HCT116 (cell line): ENCODE measurements at regions not wholly inside any gene's neighbourhood (a gene's known extent, or its start where the extent isn't known, plus 50 kb on each side); places are given as distances from the start of the nearest gene placed in this dataset.

Source experiments
- ATF3 ChIP-seq: IDR thresholded peaks from 2 replicates; pipeline ENCODE4 v1.6.1; 2012
- CEBPB ChIP-seq: IDR thresholded peaks from 2 replicates; pipeline ENCODE4 v1.6.1; 2012; ENCODE audit warnings: low read depth
- CTCF ChIP-seq, 3 experiments: fragments of 200-600 bp in 1 of 3; sonication (generic) in 1 of 3; IDR thresholded peaks in 2 of 3; conservative IDR thresholded peaks in 1 of 3; 2 replicates each; pipeline ENCODE4 v1.5.1; 2012 to 2017; ENCODE audit warnings: low read depth in 2 of 3, low read length in 2 of 3, antibody characterized with exemption in 1 of 3, borderline replicate concordance in 1 of 3, control low read depth in 1 of 3, mild to moderate bottlenecking in 1 of 3, mixed read lengths in 1 of 3, mixed run types in 1 of 3, moderate library complexity in 1 of 3; ENCODE audit not compliant: insufficient read depth in 1 of 3
- EGR1 ChIP-seq: IDR thresholded peaks from 2 replicates; pipeline ENCODE4 v1.6.1; 2012; ENCODE audit warnings: low read depth
- EZH2 ChIP-seq: fragments of 200-600 bp; sonication (generic); IDR thresholded peaks from 2 replicates; pipeline ENCODE4 v1.6.1; 2017; ENCODE audit warnings: antibody characterized with exemption, mixed run types
- POLR2A ChIP-seq: IDR thresholded peaks from 2 replicates; pipeline ENCODE4 v1.7.0; 2011; ENCODE audit warnings: borderline replicate concordance; ENCODE audit not compliant: insufficient read depth, insufficient read length; ENCODE audit errors: extremely low read depth
- POLR2AphosphoS5 ChIP-seq: IDR thresholded peaks from 2 replicates; pipeline ENCODE4 v1.6.1; 2011; ENCODE audit warnings: mild to moderate bottlenecking, low read depth, low read length, moderate library complexity
- SRF ChIP-seq: IDR thresholded peaks from 2 replicates; pipeline ENCODE4 v1.6.1; 2012; ENCODE audit warnings: low read depth
- ZFX ChIP-seq: fragments of 450-650 bp; IDR thresholded peaks from 2 replicates; pipeline ENCODE4 v1.6.1; 2017
- ZNF274 ChIP-seq: fragments of 200-500 bp; sonication (Bioruptor generic); IDR thresholded peaks from 2 replicates; pipeline ENCODE4 v1.6.1; 2014; ENCODE audit warnings: mild to moderate bottlenecking, low read depth, low read length, inconsistent platforms
- TF ChIP-seq, protein P1 (sequence below): IDR thresholded peaks from 2 replicates; pipeline ENCODE4 v1.6.1; 2012

DNA sequence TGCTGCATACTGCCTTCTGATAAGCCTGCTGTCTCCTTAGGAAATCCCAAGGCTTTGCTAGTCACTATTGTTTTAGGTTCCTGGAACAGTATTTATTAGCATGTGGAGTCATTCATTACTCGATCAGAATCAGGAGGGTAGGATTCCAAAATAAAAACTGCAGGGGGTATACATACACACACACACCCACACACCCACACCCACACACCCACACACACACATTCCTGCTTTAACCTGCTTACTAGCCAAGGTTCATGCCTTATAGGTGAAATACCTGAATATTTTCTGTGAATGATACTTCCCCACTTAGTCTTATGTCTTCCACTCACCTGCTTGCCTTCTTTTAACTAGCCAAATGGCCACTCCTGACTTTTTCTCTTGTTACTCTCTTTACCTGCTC lies 325.1 kb downstream of the ADGRL2 start:
- no peak for TF ChIP-seq CTCF (IDR thresholded peaks at IDR 0.05 in 2 of 3, conservative IDR thresholded peaks at IDR 0.05 in 1 of 3; ENCODE audit: borderline replicate concordance in 1 of 3, insufficient read depth in 1 of 3, low read depth in 2 of 3, low read length in 2 of 3)
- TF ChIP-seq ZFX, result no peak
- TF ChIP-seq EZH2, result no peak
- TF ChIP-seq POLR2A, result no peak
- no peak for TF ChIP-seq POLR2AphosphoS5
- no peak for TF ChIP-seq ATF3
- no peak for TF ChIP-seq CEBPB
- TF ChIP-seq SRF, result no peak
- no peak for TF ChIP-seq EGR1
- TF ChIP-seq ZNF274, result no peak
- TF ChIP-seq, protein P1, sequence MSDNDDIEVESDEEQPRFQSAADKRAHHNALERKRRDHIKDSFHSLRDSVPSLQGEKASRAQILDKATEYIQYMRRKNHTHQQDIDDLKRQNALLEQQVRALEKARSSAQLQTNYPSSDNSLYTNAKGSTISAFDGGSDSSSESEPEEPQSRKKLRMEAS, result no peak
